GM12878 (cell line): ENCODE measurements at regions not wholly inside any gene's neighbourhood (a gene's known extent, or its start where the extent isn't known, plus 50 kb on each side); places are given as distances from the start of the nearest gene placed in this dataset.

Source experiments
- ATAC-seq: fragments of 200-7000 bp; cut with Tn5 transposase; 3 replicates; pipeline ENCODE4 v1.9.1; 2020; ENCODE audit warnings: mild to moderate bottlenecking, moderate library complexity
- BruUV-seq: library from RNA; stranded (reverse); fragments of 400-500 nt; replicated peaks from 2 replicates; lab custom pipeline; 2021; lab: Mats Ljungman, UMichigan
- CTCF ChIA-PET: fragments of 300-600 bp; sonication (Branson Sonifier 250); formaldehyde crosslinking; extraction: SDS; loops from one replicate; lab custom pipeline; 2021; ENCODE audit warnings: inconsistent platforms; lab: Yijun Ruan, JAX
- POLR2A ChIA-PET: fragments of 350-600 bp; formaldehyde crosslinking; extraction: SDS; loops from one replicate; lab custom pipeline; 2021; ENCODE audit warnings: inconsistent platforms; lab: Charles Lee
- RAD21 ChIA-PET: fragments of 300-600 bp; sonication (Branson Sonifier 250); formaldehyde crosslinking; loops from one replicate; lab custom pipeline; 2023; ENCODE audit warnings: antibody characterized with exemption; ENCODE audit not compliant: unreplicated experiment; lab: Charles Lee
- SMC1A ChIA-PET: fragments of 300-600 bp; sonication (Branson Sonifier 250); formaldehyde crosslinking; loops from one replicate; lab custom pipeline; 2023; ENCODE audit not compliant: unreplicated experiment, uncharacterized antibody; lab: Charles Lee
- DNase-seq: peaks from one replicate; pipeline ENCODE4 v3.0.0-alpha.2; 2011; ENCODE audit warnings: low read depth, low spot score
- FAIRE-seq: peaks from 3 replicates; lab custom pipeline; 2011; peaks lifted over from hg19 to GRCh38; lab: Jason Lieb, UNC
- H2AFZ ChIP-seq: 2 replicates; pipeline ENCODE4 v1.6.0; 2011; ENCODE audit warnings: low read depth, low read length, control low read depth; ENCODE audit not compliant: control insufficient read depth
- H3K27ac ChIP-seq: 2 replicates; pipeline ENCODE4 v1.5.1; 2011; ENCODE audit warnings: control low read depth; ENCODE audit not compliant: control insufficient read depth, insufficient read depth
- H3K27me3 ChIP-seq, 2 experiments: replicated peaks in 1 of 2; 2 replicates each; pipeline versions ENCODE4 v1.6.0 to v1.6.1; 2011; ENCODE audit warnings: low read length in 1 of 2; ENCODE audit not compliant: control insufficient read depth in 2 of 2, insufficient read depth in 2 of 2
- H3K36me3 ChIP-seq, 2 experiments: 2 replicates each; pipeline ENCODE4 v1.5.1; 2011; ENCODE audit warnings: low read length in 1 of 2; ENCODE audit not compliant: control insufficient read depth in 2 of 2, insufficient read depth in 2 of 2
- H3K4me1 ChIP-seq: 2 replicates; pipeline ENCODE4 v1.6.1; 2011; ENCODE audit warnings: mild to moderate bottlenecking, low read length, moderate library complexity, mixed read lengths; ENCODE audit not compliant: control insufficient read depth, insufficient read depth
- H3K4me2 ChIP-seq: 2 replicates; pipeline ENCODE4 v1.6.0; 2011; ENCODE audit warnings: control low read depth; ENCODE audit not compliant: control insufficient read depth, insufficient read depth
- H3K4me3 ChIP-seq: fragments of 200-600 bp; sonication (generic); 2 replicates; pipeline ENCODE4 v1.5.1; 2016
- H3K79me2 ChIP-seq: 2 replicates; pipeline ENCODE4 v1.6.0; 2011; ENCODE audit warnings: low read length; ENCODE audit not compliant: control insufficient read depth, insufficient read depth
- H3K9ac ChIP-seq: 2 replicates; pipeline ENCODE4 v1.8.0; 2011; ENCODE audit warnings: low read length, control low read depth, mixed read lengths; ENCODE audit not compliant: control insufficient read depth, insufficient read depth
- H3K9me3 ChIP-seq: replicated peaks from 3 replicates; pipeline ENCODE4 v1.5.1; 2011; ENCODE audit warnings: mild to moderate bottlenecking, low read length; ENCODE audit not compliant: control insufficient read depth, insufficient read depth
- H4K20me1 ChIP-seq: 2 replicates; pipeline ENCODE4 v1.6.0; 2011; ENCODE audit not compliant: control insufficient read depth, insufficient read depth
- EZH2 ChIP-seq: IDR thresholded peaks from 2 replicates; pipeline ENCODE4 v1.6.1; 2012; ENCODE audit warnings: low read depth, mild to moderate bottlenecking, control low read depth, inconsistent platforms, low read length, borderline replicate concordance; ENCODE audit not compliant: control insufficient read depth
- GATAD2B ChIP-seq: fragments of 450-650 bp; conservative IDR thresholded peaks from 2 replicates; pipeline ENCODE4 v1.6.1; 2017; ENCODE audit warnings: low read depth, mild to moderate bottlenecking, moderate library complexity
- HDAC6 ChIP-seq: fragments of 200-600 bp; sonication (generic); IDR thresholded peaks from one replicate; pipeline ENCODE4 v1.8.0; 2017; ENCODE audit warnings: antibody characterized with exemption; ENCODE audit not compliant: unreplicated experiment
- MTA3 ChIP-seq: IDR thresholded peaks from 2 replicates; pipeline ENCODE4 v1.6.1; 2012; ENCODE audit warnings: low read length, inconsistent platforms, borderline replicate concordance
- SMARCA5 ChIP-seq: fragments of 450-650 bp; IDR thresholded peaks from 2 replicates; pipeline ENCODE4 v1.6.1; 2017; ENCODE audit warnings: mild to moderate bottlenecking
- SMC3 ChIP-seq: IDR thresholded peaks from 2 replicates; pipeline ENCODE4 v1.6.1; 2011; ENCODE audit warnings: low read length, improper control_type of control experiment, borderline replicate concordance
- STAT1 ChIP-seq: fragments of 450-650 bp; conservative IDR thresholded peaks from 2 replicates; pipeline ENCODE4 v1.6.1; 2014; ENCODE audit warnings: antibody characterized with exemption, mild to moderate bottlenecking
- TBL1XR1 ChIP-seq: IDR thresholded peaks from 2 replicates; pipeline ENCODE4 v1.6.1; 2012; ENCODE audit warnings: low read depth, low read length, improper control_type of control experiment
- TCF7 ChIP-seq: IDR thresholded peaks from 2 replicates; pipeline ENCODE4 v1.6.1; 2014; ENCODE audit warnings: antibody characterized with exemption, borderline replicate concordance
- ZNF274 ChIP-seq: IDR thresholded peaks from one replicate; pipeline ENCODE4 v1.8.0; 2011; ENCODE audit not compliant: insufficient read length, insufficient read depth
- WGBS: methylation state at CpG from one replicate; pipeline ENCODE4 v1.1.6; 2016; ENCODE audit warnings: low lambda C conversion rate; ENCODE audit not compliant: insufficient replicate concordance, insufficient coverage; ENCODE audit errors: missing lambda C conversion rate; 5-methylcytosine and 5-hydroxymethylcytosine counted together
- in situ Hi-C: fragments of 300-500 bp; cut with MboI; formaldehyde crosslinking; loops from 9 replicates; pipeline ENCODE4 v1.14.3; 2018; ENCODE audit warnings: mixed read lengths
- intact Hi-C: fragments of 100-400 bp; cut with micrococcal nuclease; formaldehyde crosslinking; loops from one replicate; pipeline ENCODE4 v1.14.2; 2022; ENCODE audit not compliant: unreplicated experiment
- TF ChIP-seq, protein P1 (sequence below): IDR thresholded peaks from 2 replicates; pipeline ENCODE4 v1.6.1; 2012; ENCODE audit warnings: low read length, inconsistent platforms
- TF ChIP-seq, protein P2 (sequence below): IDR thresholded peaks from 2 replicates; pipeline ENCODE4 v1.6.1; 2012; ENCODE audit warnings: low read depth, low read length, improper control_type of control experiment
- TF ChIP-seq, protein P3 (sequence below): fragments of 450-650 bp; conservative IDR thresholded peaks from 2 replicates; pipeline ENCODE4 v1.6.1; 2017; ENCODE audit warnings: mild to moderate bottlenecking, moderate library complexity
- TF ChIP-seq, protein P4 (sequence below): fragments of 450-650 bp; IDR thresholded peaks from 2 replicates; pipeline ENCODE4 v1.6.1; 2014; ENCODE audit warnings: mild to moderate bottlenecking

DNA sequence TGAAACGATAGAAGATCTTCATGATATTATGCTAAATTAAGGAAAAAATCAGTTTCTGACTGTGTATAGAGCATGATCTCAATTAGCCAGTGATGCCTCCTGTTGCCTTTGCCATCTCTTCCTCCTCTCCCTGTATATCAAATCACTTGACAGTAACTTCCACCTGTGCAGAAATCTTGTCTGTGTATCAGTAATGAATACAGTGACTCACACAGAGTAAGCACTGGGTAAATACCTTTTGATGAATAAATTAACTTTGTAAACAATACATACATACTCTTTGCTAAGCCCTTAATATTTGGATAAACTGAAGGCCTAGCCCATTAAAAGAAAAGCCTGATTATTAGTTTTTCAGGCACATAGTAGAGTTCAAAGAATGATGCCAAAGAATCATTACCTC lies 610.6 kb upstream of the NRP1 start (continued):
- TF ChIP-seq, protein P1, sequence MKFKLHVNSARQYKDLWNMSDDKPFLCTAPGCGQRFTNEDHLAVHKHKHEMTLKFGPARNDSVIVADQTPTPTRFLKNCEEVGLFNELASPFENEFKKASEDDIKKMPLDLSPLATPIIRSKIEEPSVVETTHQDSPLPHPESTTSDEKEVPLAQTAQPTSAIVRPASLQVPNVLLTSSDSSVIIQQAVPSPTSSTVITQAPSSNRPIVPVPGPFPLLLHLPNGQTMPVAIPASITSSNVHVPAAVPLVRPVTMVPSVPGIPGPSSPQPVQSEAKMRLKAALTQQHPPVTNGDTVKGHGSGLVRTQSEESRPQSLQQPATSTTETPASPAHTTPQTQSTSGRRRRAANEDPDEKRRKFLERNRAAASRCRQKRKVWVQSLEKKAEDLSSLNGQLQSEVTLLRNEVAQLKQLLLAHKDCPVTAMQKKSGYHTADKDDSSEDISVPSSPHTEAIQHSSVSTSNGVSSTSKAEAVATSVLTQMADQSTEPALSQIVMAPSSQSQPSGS = no peak
- no peak for TF ChIP-seq TCF7

DNA sequence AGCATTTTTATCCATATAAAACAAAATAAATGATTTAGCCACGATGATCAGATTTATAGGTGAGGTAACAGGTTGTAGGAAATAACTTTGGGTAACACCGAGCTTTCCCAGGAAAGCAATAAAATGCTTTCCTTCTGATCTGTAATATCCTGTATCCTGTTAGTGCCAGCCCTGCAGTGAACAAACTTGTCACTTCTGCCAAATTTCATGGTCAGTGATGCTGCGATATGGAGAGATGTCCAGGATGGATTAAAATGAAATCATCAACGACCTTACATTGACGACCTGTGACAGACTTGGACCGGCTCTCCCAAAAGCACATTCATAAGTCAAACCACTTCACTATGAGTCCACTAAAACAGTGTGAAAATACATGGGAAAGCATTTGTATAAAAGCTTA lies 608.0 kb upstream of the NRP1 start:
- ATAC-seq (no peak), DNase-seq (no peak), FAIRE-seq (no peak)
- no peaks in the 10 kb centered on the region for H3K9me3 ChIP-seq
- in situ Hi-C loops (no loop called here), intact Hi-C loops (no loop called here)
- TF ChIP-seq EZH2 (no peak), TCF7 (no peak), MTA3 (no peak), STAT1 (no peak), SMARCA5 (no peak), ZNF274 (no peak), TBL1XR1 (no peak), GATAD2B (no peak), HDAC6 (no peak), SMC3 (no peak)
- TF ChIP-seq, protein P2, sequence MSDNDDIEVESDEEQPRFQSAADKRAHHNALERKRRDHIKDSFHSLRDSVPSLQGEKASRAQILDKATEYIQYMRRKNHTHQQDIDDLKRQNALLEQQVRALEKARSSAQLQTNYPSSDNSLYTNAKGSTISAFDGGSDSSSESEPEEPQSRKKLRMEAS = no peak
- TF ChIP-seq, protein P3, sequence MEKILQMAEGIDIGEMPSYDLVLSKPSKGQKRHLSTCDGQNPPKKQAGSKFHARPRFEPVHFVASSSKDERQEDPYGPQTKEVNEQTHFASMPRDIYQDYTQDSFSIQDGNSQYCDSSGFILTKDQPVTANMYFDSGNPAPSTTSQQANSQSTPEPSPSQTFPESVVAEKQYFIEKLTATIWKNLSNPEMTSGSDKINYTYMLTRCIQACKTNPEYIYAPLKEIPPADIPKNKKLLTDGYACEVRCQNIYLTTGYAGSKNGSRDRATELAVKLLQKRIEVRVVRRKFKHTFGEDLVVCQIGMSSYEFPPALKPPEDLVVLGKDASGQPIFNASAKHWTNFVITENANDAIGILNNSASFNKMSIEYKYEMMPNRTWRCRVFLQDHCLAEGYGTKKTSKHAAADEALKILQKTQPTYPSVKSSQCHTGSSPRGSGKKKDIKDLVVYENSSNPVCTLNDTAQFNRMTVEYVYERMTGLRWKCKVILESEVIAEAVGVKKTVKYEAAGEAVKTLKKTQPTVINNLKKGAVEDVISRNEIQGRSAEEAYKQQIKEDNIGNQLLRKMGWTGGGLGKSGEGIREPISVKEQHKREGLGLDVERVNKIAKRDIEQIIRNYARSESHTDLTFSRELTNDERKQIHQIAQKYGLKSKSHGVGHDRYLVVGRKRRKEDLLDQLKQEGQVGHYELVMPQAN = no peak
- TF ChIP-seq, protein P4, sequence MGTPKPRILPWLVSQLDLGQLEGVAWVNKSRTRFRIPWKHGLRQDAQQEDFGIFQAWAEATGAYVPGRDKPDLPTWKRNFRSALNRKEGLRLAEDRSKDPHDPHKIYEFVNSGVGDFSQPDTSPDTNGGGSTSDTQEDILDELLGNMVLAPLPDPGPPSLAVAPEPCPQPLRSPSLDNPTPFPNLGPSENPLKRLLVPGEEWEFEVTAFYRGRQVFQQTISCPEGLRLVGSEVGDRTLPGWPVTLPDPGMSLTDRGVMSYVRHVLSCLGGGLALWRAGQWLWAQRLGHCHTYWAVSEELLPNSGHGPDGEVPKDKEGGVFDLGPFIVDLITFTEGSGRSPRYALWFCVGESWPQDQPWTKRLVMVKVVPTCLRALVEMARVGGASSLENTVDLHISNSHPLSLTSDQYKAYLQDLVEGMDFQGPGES = no peak
- no peak overlapping the region for H3K4me2 ChIP-seq
- no peaks in the 10 kb centered on the region for H3K27me3 ChIP-seq
- no peaks in the 10 kb centered on the region for H3K36me3 ChIP-seq
- 28% methylated on average over 6 of the region's 6 CpGs for WGBS
- no TSS peak for BruUV-seq
- no peak overlapping the region for H3K27ac ChIP-seq
- H4K20me1 ChIP-seq = no peaks in the 10 kb centered on the region
- SMC1A ChIA-PET = interaction anchor here (0.6 kb wide), 1 partner anchor 9 kb away, joined by 3 read pairs; no protein-coding TSS in a partner anchor
- no peak overlapping the region for H2AFZ ChIP-seq
- H3K9ac ChIP-seq = no peak overlapping the region
- POLR2A ChIA-PET = no interaction called here
- H3K4me1 ChIP-seq = no peaks in the 10 kb centered on the region
- no peak overlapping the region for H3K4me3 ChIP-seq
- no peaks in the 10 kb centered on the region for H3K79me2 ChIP-seq
- RAD21 ChIA-PET = no interaction called here
- CTCF ChIA-PET = interaction anchor here (0.6 kb wide), 1 partner anchor 480 kb away, joined by 3 read pairs; no protein-coding TSS in a partner anchor
